Psoas muscle (tissue), 7 donors: ENCODE measurements at regions not wholly inside any gene's neighbourhood (a gene's known extent, or its start where the extent isn't known, plus 50 kb on each side); places are given as distances from the start of the nearest gene placed in this dataset.

Experiments used
- ATAC-seq, 4 donors: fragments of 200-7000 bp; cut with Tn5 transposase; one replicate each; pipeline ENCODE4 v1.9.1; 2020; ENCODE audit warnings: moderate library complexity in 3 of 4, mild to moderate bottlenecking in 2 of 4
- DNase-seq, 2 donors: peaks; one replicate each; pipeline ENCODE4 v3.0.0-alpha.2; 2020
- H3K27ac ChIP-seq: fragments of 200-600 bp; one replicate; pipeline ENCODE4 v1.8.0; 2022
- H3K27me3 ChIP-seq, 3 donors: fragments of 200-600 bp in 1 of 3; one replicate each; pipeline versions ENCODE4 v1.6.1 to v1.8.0; 2013 to 2022; ENCODE audit warnings: low read length in 2 of 3, mild to moderate bottlenecking in 2 of 3, moderate library complexity in 1 of 3; ENCODE audit not compliant: insufficient read depth in 3 of 3
- H3K36me3 ChIP-seq, 2 donors: fragments of 200-600 bp in 1 of 2; one replicate each; pipeline versions ENCODE4 v1.6.1 to v1.8.0; 2013 to 2022; ENCODE audit warnings: low read depth in 1 of 2, mild to moderate bottlenecking in 1 of 2, moderate library complexity in 1 of 2; ENCODE audit not compliant: insufficient read depth in 1 of 2
- H3K4me1 ChIP-seq: fragments of 200-600 bp; one replicate; pipeline ENCODE4 v1.8.0; 2022
- H3K4me3 ChIP-seq: fragments of 200-600 bp; one replicate; pipeline ENCODE4 v1.8.0; 2022; ENCODE audit warnings: mild to moderate bottlenecking
- H3K9me3 ChIP-seq: fragments of 200-600 bp; one replicate; pipeline ENCODE4 v1.8.0; 2022
- CTCF ChIP-seq: fragments of 200-600 bp; IDR thresholded peaks from one replicate; pipeline ENCODE4 v1.8.0; 2022; ENCODE audit warnings: antibody characterized with exemption
- WGBS, 3 donors: extraction: QIAGEN DNeasy Blood & Tissue Kit; methylation state at CpG; one replicate each; pipeline versions ENCODE4 v1.1.6 to v1.1.7; 2013; 5-methylcytosine and 5-hydroxymethylcytosine counted together
- intact Hi-C, 2 donors: fragments of 100-400 bp; cut with DNase I; formaldehyde crosslinking; loops; one replicate each; pipeline versions ENCODE4 v1.11.0 to v1.14.2; 2022
- donor health status: healthy with polysubstance abuse.
- donor health status: DM: no; HTN: no; CAD: no; lungs with moderate emphysema.
- donor health status: Bipolar disorder and iron deficiency.
- donor health status: healthy.
- donor health status: DM: yes; HTN: yes; CAD: no.
- donor health status: DM: no; HTN: no; CAD: no.
- donor health status: DM: yes; HTN: yes; CAD: no.

- no peak for TF ChIP-seq CTCF
- intact Hi-C loops, result no loop called here
- no peaks in the 10 kb centered on the region for H3K9me3 ChIP-seq
- no peak overlapping the region for H3K4me3 ChIP-seq
- no peak overlapping the region for H3K27ac ChIP-seq
- DNase-seq (no peak), ATAC-seq (no peak)
- H3K4me1 ChIP-seq, result no peaks in the 10 kb centered on the region
- 82 to 88% (median 83%) methylated on average over 5 of the region's 5 CpGs for WGBS, 3 donors
- H3K27me3 ChIP-seq, result no peaks in the 10 kb centered on the region
- no peaks in the 10 kb centered on the region for H3K36me3 ChIP-seq
Measured at GRCh38 chr3:7877312-7877711, 624.3 kb upstream of the LMCD1 start.

GRCh38 chr3:7879572-7879971 lies 622.1 kb upstream of the LMCD1 start:
- DNase-seq (no peak), ATAC-seq (no peak)
- Histone ChIP-seq H3K4me1 (no peaks in the 10 kb centered on the region), H3K27ac (no peak overlapping the region), H3K36me3 (no peaks in the 10 kb centered on the region), H3K4me3 (no peak overlapping the region), H3K27me3 (no peaks in the 10 kb centered on the region), H3K9me3 (no peaks in the 10 kb centered on the region)
- TF ChIP-seq CTCF, result no peak
- 63 to 91% (median 79%) methylated on average over 1 of the region's 1 CpG for WGBS, 3 donors
- intact Hi-C loops, result no loop called here

- no peak for DNase-seq
- Histone ChIP-seq H3K36me3 (no peaks in the 10 kb centered on the region), H3K9me3 (no peaks in the 10 kb centered on the region), H3K4me1 (no peaks in the 10 kb centered on the region), H3K27me3 (no peaks in the 10 kb centered on the region), H3K27ac (no peak overlapping the region), H3K4me3 (no peak overlapping the region)
- TF ChIP-seq CTCF, result no peak
- intact Hi-C loops, result no loop called here
- 76 to 79% (median 76%) methylated on average over 2 of the region's 2 CpGs for WGBS, 3 donors
- ATAC-seq, result no peak
Measured at GRCh38 chr3:7881946-7882345, 619.7 kb upstream of the LMCD1 start.

- WGBS, 3 donors, result 68 to 80% (median 69%) methylated on average over 5 of the region's 5 CpGs
Measured at GRCh38 chr3:7897655-7898054, 604.0 kb upstream of the LMCD1 start.

More at GRCh38 chr3:7897655-7898054, 604.0 kb upstream of the LMCD1 start:
- no peak for TF ChIP-seq CTCF
- Histone ChIP-seq H3K9me3 (no peaks in the 10 kb centered on the region), H3K36me3 (no peaks in the 10 kb centered on the region), H3K27me3 (no peaks in the 10 kb centered on the region), H3K27ac (no peak overlapping the region), H3K4me3 (no peak overlapping the region), H3K4me1 (no peaks in the 10 kb centered on the region)
- no peak for DNase-seq
- ATAC-seq, result no peak
- intact Hi-C loops, result no loop called here
